ENCODE measurements at regions not wholly inside any gene's neighbourhood (a gene's known extent, or its start where the extent isn't known, plus 50 kb on each side); places are given as distances from the start of the nearest gene placed in this dataset.

- DNase-seq: no peak
Measured at GRCh38 chrX:57848857-57849256, 61.4 kb downstream of the ZXDA start.

GRCh38 chrX:57822818-57823217 lies 87.4 kb downstream of the ZXDA start:
- DNase-seq: no peak

- DNase-seq: no peak
Measured at GRCh38 chrX:57822398-57822797, 87.9 kb downstream of the ZXDA start.

- peak; percentile 39 for DNase-seq
Measured at GRCh38 chrX:57821703-57822387, 88.4 kb downstream of the ZXDA start.

GRCh38 chrX:57817302-57817701 lies 93.0 kb downstream of the ZXDA start:
- no peak for DNase-seq

GRCh38 chrX:57772637-57773036 lies 92.6 kb upstream of the NLRP2B start:
- DNase-seq: no peak

GRCh38 chrX:57771689-57772088 lies 91.6 kb upstream of the NLRP2B start:
- DNase-seq: no peak

- DNase-seq: no peak
Measured at GRCh38 chrX:57752866-57753265, 72.8 kb upstream of the NLRP2B start.

GRCh38 chrX:57741107-57741506 lies 61.0 kb upstream of the NLRP2B start:
- no peak for DNase-seq

GRCh38 chrX:57737881-57738280 lies 57.8 kb upstream of the NLRP2B start:
- DNase-seq: no peak
